ENCODE measurements at regions not wholly inside any gene's neighbourhood (a gene's known extent, or its start where the extent isn't known, plus 50 kb on each side); places are given as distances from the start of the nearest gene placed in this dataset.

DNA sequence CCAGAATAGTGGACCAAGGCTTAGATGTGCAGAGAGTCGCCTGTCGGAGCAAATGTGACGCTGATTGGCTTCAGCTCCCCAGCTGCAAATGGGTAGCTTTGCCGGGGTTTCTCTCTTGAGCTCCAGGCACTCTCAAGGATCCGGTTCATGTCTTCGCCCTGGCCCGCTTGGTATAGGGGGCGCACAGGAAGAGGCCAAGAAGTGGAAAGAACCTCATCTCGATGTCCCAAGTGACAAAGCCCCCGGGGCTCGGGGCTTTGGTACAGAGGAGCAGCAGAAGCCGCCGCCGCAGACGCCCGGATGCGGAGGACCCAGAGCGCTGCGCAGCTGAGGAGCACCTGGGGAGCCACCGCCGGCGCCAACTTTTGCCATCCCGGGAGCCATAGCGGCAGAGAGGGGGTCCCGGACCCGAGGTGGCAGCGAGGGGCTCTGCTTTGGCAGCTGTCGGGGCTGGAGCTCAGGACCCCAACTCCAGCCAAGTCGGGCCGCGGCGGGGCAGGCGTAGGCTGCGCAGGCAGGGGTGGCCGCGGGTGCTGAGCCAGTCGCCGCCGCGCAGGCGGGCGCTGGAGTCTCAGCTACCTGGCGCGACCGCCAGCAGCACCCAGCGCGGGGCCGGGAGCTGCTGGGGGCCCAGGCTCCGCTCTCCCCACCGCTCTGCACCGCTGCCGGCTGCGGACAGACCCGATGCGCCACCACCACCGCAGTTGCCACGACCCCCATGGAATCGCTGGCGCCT, 466.6 kb downstream of the XPNPEP1 start:
- H3K9me3 ChIP-seq (ENCODE audit: control extremely low read depth in 1 of 3, control insufficient read depth in 2 of 3, insufficient read depth in 1 of 3, low read length in 2 of 3), result peaks cover 1 to 3% (median 3%) of the 10 kb centered on the region in 3 donors
- POLR2A ChIA-PET, result no interaction called here
- H3K9me3 Mint-ChIP-seq (ENCODE audit: insufficient read depth), result no peaks in the 10 kb centered on the region
- H2AFZ ChIP-seq (ENCODE audit: insufficient read depth, low read depth, low read length, poor library complexity, severe bottlenecking), result no peak overlapping the region
- no peak overlapping the region for H3K27ac Mint-ChIP-seq
- TF ChIP-seq EZH2 (IDR thresholded peaks at IDR 0.05; ENCODE audit: borderline replicate concordance, insufficient read depth, low read depth, low read length, poor library complexity, severe bottlenecking), result no peak
- intact Hi-C loops (cut with micrococcal nuclease), result no loop called here
- H4K20me1 ChIP-seq (ENCODE audit: control insufficient read depth, insufficient read depth, low read length, poor library complexity, severe bottlenecking), result no peaks in the 10 kb centered on the region
- no peaks in the 10 kb centered on the region for H3K36me3 ChIP-seq (replicated peaks in 1 of 2; ENCODE audit: control extremely low read depth in 1 of 2, control insufficient read depth in 1 of 2, extremely low read depth in 1 of 2, insufficient read depth in 2 of 2, low read length in 1 of 2)
- H3K9ac ChIP-seq (ENCODE audit: low read length), result no peak overlapping the region
- H3K27me3 ChIP-seq (replicated peaks in 1 of 4; ENCODE audit: control extremely low read depth in 1 of 4, control insufficient read depth in 3 of 4, insufficient read depth in 4 of 4, low read length in 3 of 4), result peaks cover 0 to 18% (median 9%) of the 10 kb centered on the region in 4 experiments
- H3K4me3 ChIP-seq (ENCODE audit: control extremely low read depth in 1 of 5, extremely low read depth in 1 of 5, insufficient read depth in 1 of 5, low read depth in 2 of 5, low read length in 4 of 5), result no peak overlapping the region
- WGBS (ENCODE audit: insufficient coverage), result 10% methylated on average over 59 of the region's 59 CpGs
- no peak overlapping the region for H3K4me3 Mint-ChIP-seq
- H3K4me1 ChIP-seq (ENCODE audit: control insufficient read depth in 2 of 2, insufficient read depth in 2 of 2, low read length in 2 of 2), result no peaks in the 10 kb centered on the region
- H3K4me1 Mint-ChIP-seq, result no peaks in the 10 kb centered on the region
- H3K4me2 ChIP-seq (replicated peaks; ENCODE audit: low read depth, low read length, poor library complexity, severe bottlenecking), result no peak overlapping the region
- DNase-seq (no peak), ATAC-seq (ENCODE audit: low read depth) (no peak)
- no peak overlapping the region for H3K27ac ChIP-seq (ENCODE audit: low read length in 2 of 2)
- CTCF ChIA-PET, result no interaction called here
- peaks cover 45% of the 10 kb centered on the region for H3K27me3 Mint-ChIP-seq
- no peaks in the 10 kb centered on the region for H3K79me2 ChIP-seq (ENCODE audit: control insufficient read depth, insufficient read depth, low read length)

DNA sequence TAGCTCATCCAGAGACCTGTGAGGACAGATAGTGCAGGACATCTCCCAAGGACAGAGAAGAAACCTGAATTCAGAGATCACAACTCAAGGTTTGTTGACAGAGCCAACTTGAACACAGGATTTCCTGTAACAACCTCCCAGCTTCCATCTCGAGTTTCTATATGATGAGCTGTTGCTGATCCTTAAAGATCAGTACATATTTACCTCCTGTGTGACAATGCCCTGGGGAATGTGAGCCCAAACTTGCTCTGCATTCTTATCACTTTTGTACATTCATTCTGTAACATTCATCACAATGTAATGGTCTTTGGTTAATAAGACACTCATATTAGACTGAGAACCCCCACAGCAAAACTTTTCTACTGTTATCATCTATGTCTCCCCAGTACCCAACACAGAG, 468.6 kb downstream of the XPNPEP1 start:
- TF ChIP-seq, protein P1, sequence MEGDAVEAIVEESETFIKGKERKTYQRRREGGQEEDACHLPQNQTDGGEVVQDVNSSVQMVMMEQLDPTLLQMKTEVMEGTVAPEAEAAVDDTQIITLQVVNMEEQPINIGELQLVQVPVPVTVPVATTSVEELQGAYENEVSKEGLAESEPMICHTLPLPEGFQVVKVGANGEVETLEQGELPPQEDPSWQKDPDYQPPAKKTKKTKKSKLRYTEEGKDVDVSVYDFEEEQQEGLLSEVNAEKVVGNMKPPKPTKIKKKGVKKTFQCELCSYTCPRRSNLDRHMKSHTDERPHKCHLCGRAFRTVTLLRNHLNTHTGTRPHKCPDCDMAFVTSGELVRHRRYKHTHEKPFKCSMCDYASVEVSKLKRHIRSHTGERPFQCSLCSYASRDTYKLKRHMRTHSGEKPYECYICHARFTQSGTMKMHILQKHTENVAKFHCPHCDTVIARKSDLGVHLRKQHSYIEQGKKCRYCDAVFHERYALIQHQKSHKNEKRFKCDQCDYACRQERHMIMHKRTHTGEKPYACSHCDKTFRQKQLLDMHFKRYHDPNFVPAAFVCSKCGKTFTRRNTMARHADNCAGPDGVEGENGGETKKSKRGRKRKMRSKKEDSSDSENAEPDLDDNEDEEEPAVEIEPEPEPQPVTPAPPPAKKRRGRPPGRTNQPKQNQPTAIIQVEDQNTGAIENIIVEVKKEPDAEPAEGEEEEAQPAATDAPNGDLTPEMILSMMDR (IDR thresholded peaks at IDR 0.05), result no peak
- no peak for TF ChIP-seq EZH2 (IDR thresholded peaks at IDR 0.05; ENCODE audit: borderline replicate concordance, insufficient read depth, low read depth, low read length, poor library complexity, severe bottlenecking)
- no peak for ATAC-seq (ENCODE audit: low read depth)
- no CpG with 5 or more reads among the region's 1 CpG for WGBS (ENCODE audit: insufficient coverage)

More for the DNA sequence above, 468.6 kb downstream of the XPNPEP1 start:
- intact Hi-C loops (cut with micrococcal nuclease), result no loop called here
- Mint-ChIP-seq H3K27me3 (peaks cover 42% of the 10 kb centered on the region), H3K9me3 (ENCODE audit: insufficient read depth) (no peaks in the 10 kb centered on the region), H3K27ac (no peak overlapping the region), H3K4me3 (no peak overlapping the region), H3K4me1 (no peaks in the 10 kb centered on the region)
- peaks cover 1 to 3% (median 3%) of the 10 kb centered on the region in 3 donors for H3K9me3 ChIP-seq (ENCODE audit: control extremely low read depth in 1 of 3, control insufficient read depth in 2 of 3, insufficient read depth in 1 of 3, low read length in 2 of 3)
- CTCF ChIA-PET, result no interaction called here
- POLR2A ChIA-PET, result no interaction called here
- no peak overlapping the region for H3K4me2 ChIP-seq (replicated peaks; ENCODE audit: low read depth, low read length, poor library complexity, severe bottlenecking)
- H3K36me3 ChIP-seq (replicated peaks in 1 of 2; ENCODE audit: control extremely low read depth in 1 of 2, control insufficient read depth in 1 of 2, extremely low read depth in 1 of 2, insufficient read depth in 2 of 2, low read length in 1 of 2), result no peaks in the 10 kb centered on the region
- peaks cover 0 to 18% (median 10%) of the 10 kb centered on the region in 4 experiments for H3K27me3 ChIP-seq (replicated peaks in 1 of 4; ENCODE audit: control extremely low read depth in 1 of 4, control insufficient read depth in 3 of 4, insufficient read depth in 4 of 4, low read length in 3 of 4)
- no peaks in the 10 kb centered on the region for H4K20me1 ChIP-seq (ENCODE audit: control insufficient read depth, insufficient read depth, low read length, poor library complexity, severe bottlenecking)
- DNase-seq, result no peak
- no peak overlapping the region for H2AFZ ChIP-seq (ENCODE audit: insufficient read depth, low read depth, low read length, poor library complexity, severe bottlenecking)
- H3K79me2 ChIP-seq (ENCODE audit: control insufficient read depth, insufficient read depth, low read length), result no peaks in the 10 kb centered on the region
- H3K27ac ChIP-seq (ENCODE audit: low read length in 2 of 2), result no peak overlapping the region
- no peak overlapping the region for H3K4me3 ChIP-seq (ENCODE audit: control extremely low read depth in 1 of 5, extremely low read depth in 1 of 5, insufficient read depth in 1 of 5, low read depth in 2 of 5, low read length in 4 of 5)
- H3K4me1 ChIP-seq (ENCODE audit: control insufficient read depth in 2 of 2, insufficient read depth in 2 of 2, low read length in 2 of 2), result no peaks in the 10 kb centered on the region
- no peak overlapping the region for H3K9ac ChIP-seq (ENCODE audit: low read length)

Data from B cell (primary cell).